T-helper 17 cell (primary cell): ENCODE measurements at regions not wholly inside any gene's neighbourhood (a gene's known extent, or its start where the extent isn't known, plus 50 kb on each side); places are given as distances from the start of the nearest gene placed in this dataset.
A peak's percentile ranks its signal among the peaks of the same experiment; 100 is the strongest.

ENCODE experiments used
- ATAC-seq: fragments of 150-1000 bp; cut with Tn5 transposase; 2 replicates; pipeline ENCODE4 v1.10.0; 2021; ENCODE audit warnings: mild to moderate bottlenecking, moderate library complexity
- DNase-seq, 3 donors: peaks; one replicate each; pipeline versions ENCODE4 v3.0.0 to v3.0.0-alpha.2; 2020 to 2021
- H3K9me3 ChIP-seq: one replicate; pipeline ENCODE4 v1.7.0; 2013; ENCODE audit warnings: low read length, mild to moderate bottlenecking; ENCODE audit not compliant: control insufficient read depth, poor library complexity, severe bottlenecking
- H3K27ac Mint-ChIP-seq: one replicate; pipeline ENCODE4 v1.8.0; 2022; ENCODE audit warnings: mild to moderate bottlenecking, moderate library complexity, mixed read lengths
- H3K27me3 Mint-ChIP-seq: one replicate; pipeline ENCODE4 v1.8.0; 2022; ENCODE audit warnings: mixed read lengths
- H3K36me3 Mint-ChIP-seq: one replicate; pipeline ENCODE4 v1.8.0; 2022; ENCODE audit warnings: low read depth, mixed read lengths
- H3K4me1 Mint-ChIP-seq: one replicate; pipeline ENCODE4 v1.8.0; 2022; ENCODE audit warnings: mild to moderate bottlenecking, mixed read lengths
- H3K4me3 Mint-ChIP-seq: one replicate; pipeline ENCODE4 v1.8.0; 2022; ENCODE audit warnings: mild to moderate bottlenecking, moderate library complexity, mixed read lengths

DNA sequence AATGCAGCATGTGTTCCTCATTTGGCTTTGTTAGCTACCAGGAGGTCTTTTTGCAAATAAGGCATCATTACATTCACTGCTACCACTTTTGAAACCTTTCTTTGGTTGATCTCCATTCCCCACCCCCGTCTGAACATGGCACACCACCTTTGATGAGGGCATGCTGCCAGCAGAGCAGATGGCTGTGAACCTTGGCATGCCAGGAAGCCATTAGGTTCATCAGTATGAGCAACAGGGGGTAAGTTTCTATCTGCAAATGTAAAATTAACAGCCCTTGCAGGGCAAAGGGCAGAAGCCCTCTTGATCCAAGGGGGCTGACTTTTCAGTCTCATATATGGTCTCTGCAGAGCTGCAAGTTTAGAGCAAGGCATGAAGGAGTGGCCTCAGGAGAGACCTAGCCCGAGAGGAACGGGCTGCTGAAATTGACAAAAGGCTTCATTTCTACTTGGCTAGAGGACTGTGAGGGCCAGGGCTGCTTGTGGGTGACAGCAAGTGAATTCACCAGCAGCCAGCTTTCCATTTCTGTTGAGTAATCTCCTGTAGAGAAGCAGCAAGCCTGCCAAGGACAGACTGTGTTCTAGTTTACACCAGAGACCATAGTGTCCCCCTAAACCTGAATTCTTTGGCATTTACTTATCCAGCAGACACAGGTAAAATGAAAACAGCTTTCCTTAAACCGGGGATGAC, 127.9 kb downstream of the ZNF326 start:
- H3K9me3 ChIP-seq = no peaks in the 10 kb centered on the region
- no peak for DNase-seq
- no peaks in the 10 kb centered on the region for H3K4me1 Mint-ChIP-seq
- H3K4me3 Mint-ChIP-seq = no peak overlapping the region
- H3K36me3 Mint-ChIP-seq = no peaks in the 10 kb centered on the region
- H3K27me3 Mint-ChIP-seq = peaks cover 50% of the 10 kb centered on the region
- ATAC-seq = no peak
- H3K27ac Mint-ChIP-seq = no peak overlapping the region

DNA sequence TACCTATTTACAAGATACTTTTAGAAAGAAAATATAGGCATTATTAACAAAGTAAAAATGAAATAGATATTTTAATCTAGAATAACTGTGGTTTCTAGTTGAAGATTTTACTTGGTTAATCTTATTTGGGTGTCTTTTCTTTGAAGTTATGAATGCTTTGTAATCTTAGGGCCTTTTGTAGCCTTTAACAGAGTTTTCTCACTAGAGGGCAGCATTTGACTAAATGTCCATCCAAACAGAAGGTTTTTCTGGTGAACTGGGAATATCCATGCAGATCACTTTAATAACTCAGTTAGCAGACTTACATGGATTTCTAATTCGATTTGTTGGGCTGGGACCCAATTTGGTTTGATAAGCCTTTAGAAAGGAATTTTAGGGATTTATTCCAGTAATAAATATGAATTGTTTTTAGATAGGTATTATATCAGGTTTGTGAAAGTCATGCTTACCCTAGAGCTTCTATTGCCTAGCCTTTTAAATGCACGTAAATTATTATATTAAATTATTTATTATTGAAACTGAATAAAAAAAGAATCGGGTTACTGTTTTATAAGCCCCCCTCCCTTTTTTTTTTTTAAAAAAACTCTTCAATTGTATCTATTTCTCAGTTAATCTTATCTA, 119.7 kb downstream of the ZNF326 start:
- H3K36me3 Mint-ChIP-seq = no peaks in the 10 kb centered on the region
- ATAC-seq (no peak), DNase-seq (no peak)
- peaks cover 32% of the 10 kb centered on the region for H3K27me3 Mint-ChIP-seq
- H3K4me3 Mint-ChIP-seq = no peak overlapping the region
- H3K9me3 ChIP-seq = no peaks in the 10 kb centered on the region
- H3K4me1 Mint-ChIP-seq = peaks cover 3% of the 10 kb centered on the region
- no peak overlapping the region for H3K27ac Mint-ChIP-seq

DNA sequence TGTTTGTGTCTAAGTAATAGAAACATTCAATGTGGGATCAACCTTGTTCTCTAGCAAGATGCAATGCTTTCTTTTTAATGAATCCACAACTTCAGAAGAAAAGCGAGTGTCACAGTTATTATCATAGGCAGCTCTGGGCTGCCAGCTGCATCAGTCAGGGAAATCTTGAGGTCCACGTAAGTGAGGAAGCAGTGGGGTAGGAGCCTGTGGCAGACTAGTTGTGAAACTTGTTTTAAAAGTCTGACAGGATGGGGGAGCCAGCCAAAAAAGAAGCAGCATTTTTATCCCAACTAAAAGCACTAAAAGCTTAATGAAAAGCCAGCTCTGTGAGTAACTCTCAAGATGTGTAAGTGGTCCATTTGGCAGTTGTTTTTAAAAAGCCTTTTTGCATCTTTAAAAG, 113.1 kb downstream of the ZNF326 start:
- Mint-ChIP-seq H3K27me3 (peaks cover 46% of the 10 kb centered on the region), H3K36me3 (no peaks in the 10 kb centered on the region), H3K4me1 (no peaks in the 10 kb centered on the region), H3K4me3 (no peak overlapping the region), H3K27ac (no peak overlapping the region)
- DNase-seq (no peak), ATAC-seq (no peak)
- H3K9me3 ChIP-seq = no peaks in the 10 kb centered on the region

DNA sequence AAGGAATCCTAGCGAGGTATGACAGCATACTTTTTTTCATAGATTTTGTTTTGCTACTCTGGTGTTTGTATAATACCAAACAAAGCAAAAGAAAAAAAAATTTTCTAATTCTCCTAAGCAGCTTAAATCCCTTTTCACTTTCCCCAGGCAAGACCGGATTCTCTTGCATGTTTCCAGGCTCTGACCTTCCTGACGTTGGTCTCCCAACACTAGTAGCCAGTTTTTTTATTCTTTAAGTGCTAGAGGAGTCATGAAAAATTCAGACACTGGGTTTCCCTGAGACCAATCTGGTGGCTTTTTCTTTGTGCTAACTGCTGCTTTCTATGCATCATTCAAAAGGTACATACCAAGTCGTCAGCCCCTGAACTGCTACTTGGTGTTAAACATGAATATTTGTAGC, 111.4 kb downstream of the ZNF326 start:
- DNase-seq (no peak), ATAC-seq (no peak)
- Mint-ChIP-seq H3K36me3 (no peaks in the 10 kb centered on the region), H3K27ac (no peak overlapping the region), H3K4me1 (no peaks in the 10 kb centered on the region), H3K4me3 (no peak overlapping the region), H3K27me3 (peaks cover 46% of the 10 kb centered on the region)
- H3K9me3 ChIP-seq = no peaks in the 10 kb centered on the region

DNA sequence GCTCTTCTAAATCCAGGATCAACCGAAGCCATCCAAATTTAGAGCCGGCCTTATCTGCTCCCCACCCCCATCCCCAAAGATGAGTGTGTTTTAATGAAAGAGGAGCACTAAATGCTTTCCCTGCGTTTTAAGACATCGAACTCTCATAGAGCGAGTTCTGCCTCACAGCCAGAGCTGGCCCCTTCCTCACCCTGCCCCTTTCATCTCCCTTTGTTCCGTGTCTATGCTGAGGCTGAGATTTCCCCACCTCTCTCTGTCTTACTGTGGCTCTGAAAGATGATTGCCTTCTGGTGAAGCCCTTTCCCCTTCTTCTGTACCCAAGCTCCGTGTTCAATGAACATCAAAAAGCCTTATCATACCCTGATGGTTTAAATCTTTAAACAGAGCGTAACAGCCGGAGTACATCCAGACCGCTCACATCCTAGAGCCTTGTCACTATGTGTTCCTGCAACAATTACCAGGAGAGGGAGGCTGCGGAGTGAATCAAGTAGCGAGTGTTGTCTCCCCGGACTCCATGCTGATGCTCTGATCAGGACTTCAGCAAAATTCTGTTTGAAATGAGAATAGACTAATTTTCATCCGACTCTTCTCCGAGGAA, 110.1 kb downstream of the ZNF326 start:
- peaks cover 38% of the 10 kb centered on the region for H3K27me3 Mint-ChIP-seq
- no peaks in the 10 kb centered on the region for H3K9me3 ChIP-seq
- no peaks in the 10 kb centered on the region for H3K4me1 Mint-ChIP-seq
- H3K4me3 Mint-ChIP-seq = no peak overlapping the region
- no peak overlapping the region for H3K27ac Mint-ChIP-seq
- H3K36me3 Mint-ChIP-seq = no peaks in the 10 kb centered on the region
- no peak for DNase-seq
- no peak for ATAC-seq

DNA sequence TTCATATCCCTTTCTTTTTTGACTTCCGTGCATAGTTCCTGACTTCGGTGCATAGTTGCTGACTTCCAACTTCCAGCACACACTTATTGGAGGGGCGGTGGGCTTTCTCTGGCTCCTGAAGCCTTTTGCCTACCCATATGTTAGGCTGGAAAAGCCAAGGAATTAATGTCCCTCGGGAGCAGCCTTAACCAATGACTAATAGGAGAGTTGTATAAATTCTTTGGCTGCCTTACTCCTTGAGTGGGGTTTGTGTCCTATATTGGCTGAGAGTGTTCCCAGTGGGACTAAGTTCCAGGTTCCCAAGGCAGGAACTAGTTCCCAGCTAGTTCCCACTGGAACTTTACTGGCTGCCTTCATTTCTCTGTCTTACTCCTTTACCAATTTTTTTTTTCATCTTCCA, 105.7 kb downstream of the ZNF326 start:
- H3K36me3 Mint-ChIP-seq = no peaks in the 10 kb centered on the region
- H3K27me3 Mint-ChIP-seq = peaks cover 6% of the 10 kb centered on the region

DNA sequence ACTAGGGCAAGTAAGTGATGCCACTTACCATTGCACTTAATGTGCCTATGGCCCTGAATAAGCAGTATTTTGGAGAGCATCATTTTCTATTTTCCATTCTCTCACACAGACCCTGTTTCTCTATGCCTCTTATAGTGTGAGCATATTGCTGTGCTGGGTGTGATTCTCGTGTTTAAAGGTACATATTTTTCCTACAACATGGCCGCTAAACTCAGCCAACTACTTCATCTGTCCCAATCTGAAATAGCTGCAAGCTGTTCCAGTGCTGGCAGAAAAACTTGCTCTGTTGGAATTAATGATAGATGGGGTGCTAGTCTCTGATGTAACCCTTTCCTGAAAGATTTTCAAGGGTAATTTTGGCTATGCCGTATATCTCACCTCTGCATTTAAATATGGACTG, 97.5 kb downstream of the ZNF326 start:
- H3K4me1 Mint-ChIP-seq = no peaks in the 10 kb centered on the region
- H3K27me3 Mint-ChIP-seq = peaks cover 48% of the 10 kb centered on the region
- no peaks in the 10 kb centered on the region for H3K36me3 Mint-ChIP-seq
- H3K9me3 ChIP-seq = no peaks in the 10 kb centered on the region
- ATAC-seq = no peak
- no peak overlapping the region for H3K27ac Mint-ChIP-seq
- no peak for DNase-seq
- H3K4me3 Mint-ChIP-seq = no peak overlapping the region

More for the DNA sequence above, 105.7 kb downstream of the ZNF326 start:
- Mint-ChIP-seq H3K27ac (no peak overlapping the region), H3K4me1 (no peaks in the 10 kb centered on the region), H3K4me3 (peak overlapping the region; percentile 44)
- no peaks in the 10 kb centered on the region for H3K9me3 ChIP-seq
- DNase-seq (no peak), ATAC-seq (no peak)
